Left kidney (tissue), 1 donor: ENCODE measurements at regions not wholly inside any gene's neighbourhood (a gene's known extent, or its start where the extent isn't known, plus 50 kb on each side); places are given as distances from the start of the nearest gene placed in this dataset.
A peak's percentile ranks its signal among the peaks of the same experiment; 100 is the strongest.
"Not testable (repeated sequence)": the region's sequence is repeated elsewhere in the genome, so short reads cannot be mapped to it uniquely, and the experiment has no call there.

Experiments
- DNase-seq: peaks from one replicate; pipeline ENCODE4 v3.0.0-alpha.2; 2013

GRCh38 chr1:22332424-22332717, 119.3 kb upstream of the ZBTB40 start:
- DNase-seq = no peak

- DNase-seq = no peak
Measured at GRCh38 chr1:22332795-22333499, 118.7 kb upstream of the ZBTB40 start.

- DNase-seq = no peak
Measured at GRCh38 chr1:22333516-22334121, 118.0 kb upstream of the ZBTB40 start.

- no peak for DNase-seq
Measured at GRCh38 chr1:22334860-22335550, 116.6 kb upstream of the ZBTB40 start.

- not testable (repeated sequence) for DNase-seq
Measured at GRCh38 chr1:22336274-22336673, 115.4 kb upstream of the ZBTB40 start.

GRCh38 chr1:22336696-22337545, 114.7 kb upstream of the ZBTB40 start:
- DNase-seq = not testable (repeated sequence)

- DNase-seq = no peak
Measured at GRCh38 chr1:22338071-22338765, 113.4 kb upstream of the ZBTB40 start.

- no peak for DNase-seq
Measured at GRCh38 chr1:22339237-22339636, 112.4 kb upstream of the ZBTB40 start.

GRCh38 chr1:22340066-22340465, 111.6 kb upstream of the ZBTB40 start:
- DNase-seq = no peak

- DNase-seq = no peak
Measured at GRCh38 chr1:22340873-22341272, 110.8 kb upstream of the ZBTB40 start.

- DNase-seq = peak; percentile 75
Measured at GRCh38 chr1:22341791-22342605, 109.7 kb upstream of the ZBTB40 start.

- DNase-seq = no peak
Measured at GRCh38 chr1:22342734-22343191, 108.9 kb upstream of the ZBTB40 start.

GRCh38 chr1:22343456-22344328, 108.0 kb upstream of the ZBTB40 start:
- no peak for DNase-seq

- DNase-seq = no peak
Measured at GRCh38 chr1:22344329-22344630, 107.4 kb upstream of the ZBTB40 start.

GRCh38 chr1:22344851-22345560, 106.6 kb upstream of the ZBTB40 start:
- no peak for DNase-seq

- DNase-seq = no peak
Measured at GRCh38 chr1:22347854-22348760, 103.5 kb upstream of the ZBTB40 start.

- DNase-seq = no peak
Measured at GRCh38 chr1:22349362-22350043, 102.1 kb upstream of the ZBTB40 start.
